ENCODE measurements at regions not wholly inside any gene's neighbourhood (a gene's known extent, or its start where the extent isn't known, plus 50 kb on each side); places are given as distances from the start of the nearest gene placed in this dataset.

- no peaks in the 10 kb centered on the region for H3K27me3 ChIP-seq (ENCODE audit: low read length)
- no peak overlapping the region for H3K4me3 ChIP-seq (ENCODE audit: insufficient read depth, low read length, poor library complexity, severe bottlenecking)
- no peak overlapping the region for H3K9ac ChIP-seq (ENCODE audit: low read length)
- H2AFZ ChIP-seq (ENCODE audit: low read depth, low read length, severe bottlenecking) = no peak overlapping the region
- H3F3A ChIP-seq (ENCODE audit: insufficient read depth) = no peaks in the 10 kb centered on the region
- H3K9me3 ChIP-seq (ENCODE audit: insufficient read depth, low read length) = no peaks in the 10 kb centered on the region
- H3K36me3 ChIP-seq (ENCODE audit: low read length) = no peaks in the 10 kb centered on the region
- no peak overlapping the region for H3K4me2 ChIP-seq (ENCODE audit: low read depth, low read length, poor library complexity, severe bottlenecking)
- TF ChIP-seq EZH2phosphoT487 (conservative IDR thresholded peaks at IDR 0.05; ENCODE audit: low read length) (no peak), CTCF (IDR thresholded peaks at IDR 0.05; ENCODE audit: insufficient read depth, low read length, poor library complexity, severe bottlenecking) (no peak)
- H3K27ac ChIP-seq (ENCODE audit: low read depth, low read length) = no peak overlapping the region
- no peaks in the 10 kb centered on the region for H4K20me1 ChIP-seq (ENCODE audit: low read depth, low read length)
- no peaks in the 10 kb centered on the region for H3K9me2 ChIP-seq (replicated peaks; ENCODE audit: insufficient read depth, low read length)
- no peaks in the 10 kb centered on the region for H3K79me2 ChIP-seq (ENCODE audit: insufficient read depth, low read length)
Observed at GRCh38 chr6:97866616-97867015, 583.6 kb upstream of the MMS22L start.

- H3K9ac ChIP-seq (ENCODE audit: low read length) = no peak overlapping the region
- TF ChIP-seq CTCF (IDR thresholded peaks at IDR 0.05; ENCODE audit: insufficient read depth, low read length, poor library complexity, severe bottlenecking) (no peak), EZH2phosphoT487 (conservative IDR thresholded peaks at IDR 0.05; ENCODE audit: low read length) (no peak)
- H3K27me3 ChIP-seq (ENCODE audit: low read length) = no peaks in the 10 kb centered on the region
- no peak overlapping the region for H3K4me3 ChIP-seq (ENCODE audit: insufficient read depth, low read length, poor library complexity, severe bottlenecking)
- H3K36me3 ChIP-seq (ENCODE audit: low read length) = no peaks in the 10 kb centered on the region
- no peak overlapping the region for H2AFZ ChIP-seq (ENCODE audit: low read depth, low read length, severe bottlenecking)
- no peaks in the 10 kb centered on the region for H3K9me3 ChIP-seq (ENCODE audit: insufficient read depth, low read length)
- H3F3A ChIP-seq (ENCODE audit: insufficient read depth) = no peaks in the 10 kb centered on the region
- no peaks in the 10 kb centered on the region for H3K79me2 ChIP-seq (ENCODE audit: insufficient read depth, low read length)
- no peaks in the 10 kb centered on the region for H4K20me1 ChIP-seq (ENCODE audit: low read depth, low read length)
- no peak overlapping the region for H3K4me2 ChIP-seq (ENCODE audit: low read depth, low read length, poor library complexity, severe bottlenecking)
- H3K9me2 ChIP-seq (replicated peaks; ENCODE audit: insufficient read depth, low read length) = no peaks in the 10 kb centered on the region
- H3K27ac ChIP-seq (ENCODE audit: low read depth, low read length) = no peak overlapping the region
Observed at GRCh38 chr6:97867177-97867576, 584.2 kb upstream of the MMS22L start.

GRCh38 chr6:97870273-97870672, 587.3 kb upstream of the MMS22L start:
- Histone ChIP-seq H3K36me3 (ENCODE audit: low read length) (no peaks in the 10 kb centered on the region), H3K27ac (ENCODE audit: low read depth, low read length) (no peak overlapping the region), H3K9me3 (ENCODE audit: insufficient read depth, low read length) (no peaks in the 10 kb centered on the region), H3K4me3 (ENCODE audit: insufficient read depth, low read length, poor library complexity, severe bottlenecking) (no peak overlapping the region), H3K9ac (ENCODE audit: low read length) (no peak overlapping the region), H3F3A (ENCODE audit: insufficient read depth) (no peaks in the 10 kb centered on the region), H2AFZ (ENCODE audit: low read depth, low read length, severe bottlenecking) (no peak overlapping the region), H3K4me2 (ENCODE audit: low read depth, low read length, poor library complexity, severe bottlenecking) (no peak overlapping the region), H3K9me2 (replicated peaks; ENCODE audit: insufficient read depth, low read length) (no peaks in the 10 kb centered on the region), H4K20me1 (ENCODE audit: low read depth, low read length) (no peaks in the 10 kb centered on the region), H3K27me3 (ENCODE audit: low read length) (no peaks in the 10 kb centered on the region), H3K79me2 (ENCODE audit: insufficient read depth, low read length) (no peaks in the 10 kb centered on the region)
- TF ChIP-seq CTCF (IDR thresholded peaks at IDR 0.05; ENCODE audit: insufficient read depth, low read length, poor library complexity, severe bottlenecking) = no peak
- no peak for TF ChIP-seq EZH2phosphoT487 (conservative IDR thresholded peaks at IDR 0.05; ENCODE audit: low read length)

- no peak for TF ChIP-seq EZH2phosphoT487 (conservative IDR thresholded peaks at IDR 0.05; ENCODE audit: low read length)
- no peak overlapping the region for H3K4me2 ChIP-seq (ENCODE audit: low read depth, low read length, poor library complexity, severe bottlenecking)
- H2AFZ ChIP-seq (ENCODE audit: low read depth, low read length, severe bottlenecking) = no peak overlapping the region
- H3K27me3 ChIP-seq (ENCODE audit: low read length) = no peaks in the 10 kb centered on the region
- H3K9me2 ChIP-seq (replicated peaks; ENCODE audit: insufficient read depth, low read length) = no peaks in the 10 kb centered on the region
- no peaks in the 10 kb centered on the region for H3K9me3 ChIP-seq (ENCODE audit: insufficient read depth, low read length)
- no peak overlapping the region for H3K4me3 ChIP-seq (ENCODE audit: insufficient read depth, low read length, poor library complexity, severe bottlenecking)
- H3K9ac ChIP-seq (ENCODE audit: low read length) = no peak overlapping the region
- no peaks in the 10 kb centered on the region for H4K20me1 ChIP-seq (ENCODE audit: low read depth, low read length)
- H3K36me3 ChIP-seq (ENCODE audit: low read length) = no peaks in the 10 kb centered on the region
- no peaks in the 10 kb centered on the region for H3F3A ChIP-seq (ENCODE audit: insufficient read depth)
- no peak overlapping the region for H3K27ac ChIP-seq (ENCODE audit: low read depth, low read length)
- no peaks in the 10 kb centered on the region for H3K79me2 ChIP-seq (ENCODE audit: insufficient read depth, low read length)
Observed at GRCh38 chr6:97876711-97877110, 593.7 kb upstream of the MMS22L start.
